Fibroblast of mammary gland (primary cell): ENCODE measurements at regions not wholly inside any gene's neighbourhood (a gene's known extent, or its start where the extent isn't known, plus 50 kb on each side); places are given as distances from the start of the nearest gene placed in this dataset.
A peak's percentile ranks its signal among the peaks of the same experiment; 100 is the strongest.
"Not testable (repeated sequence)": the region's sequence is repeated elsewhere in the genome, so short reads cannot be mapped to it uniquely, and the experiment has no call there.

ENCODE experiments used
- DNase-seq: peaks from one replicate; pipeline ENCODE4 v3.0.0-alpha.2; 2010; ENCODE audit warnings: low read depth
- H3K4me3 ChIP-seq: 2 replicates; pipeline ENCODE4 v1.5.1; 2011; ENCODE audit warnings: low read depth, mild to moderate bottlenecking, low read length, moderate library complexity; ENCODE audit not compliant: control insufficient read depth
- TF ChIP-seq, protein P1 (sequence below): conservative IDR thresholded peaks from 2 replicates; pipeline ENCODE4 v1.5.1; 2011; ENCODE audit warnings: low read depth, low read length, inconsistent platforms; ENCODE audit not compliant: control insufficient read depth, insufficient read depth

DNA sequence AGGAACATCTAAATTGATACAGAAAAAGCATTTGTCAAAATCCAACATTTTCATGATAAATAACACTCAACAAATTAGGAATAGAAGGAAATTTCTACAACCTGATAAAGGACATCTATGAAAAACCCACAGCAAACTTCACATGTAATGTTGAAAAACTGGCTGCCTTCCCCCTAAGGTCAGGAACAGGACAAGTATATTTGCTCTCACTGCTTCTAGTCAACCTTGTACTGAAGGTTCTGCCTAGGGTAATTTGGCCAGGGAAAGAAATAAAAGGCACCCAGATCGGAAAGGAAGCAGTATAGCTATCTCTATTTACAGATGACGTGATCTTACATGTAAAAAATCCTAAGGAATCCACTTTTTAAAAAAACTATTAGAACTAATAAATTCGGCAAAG is 97.1 kb upstream of the USP9X start:
- no peak for DNase-seq

DNA sequence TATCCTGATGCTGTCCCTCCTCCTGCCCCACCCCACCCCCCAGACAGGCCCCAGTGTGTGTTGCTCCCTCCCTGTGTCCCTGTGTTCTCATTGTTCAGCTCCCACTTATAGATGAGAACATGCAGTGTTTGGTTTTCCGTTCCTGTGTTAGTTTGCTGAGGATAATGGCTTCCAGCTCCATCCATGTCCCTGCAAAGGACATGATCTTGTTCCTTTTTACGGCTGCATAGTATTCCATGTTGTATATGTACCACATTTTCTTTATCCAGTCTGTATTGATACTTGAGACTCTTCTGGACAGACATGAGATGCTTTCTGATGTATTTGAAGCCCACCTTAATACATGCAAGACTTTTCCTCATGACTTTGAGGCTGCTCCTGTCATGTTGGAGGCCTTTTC is 91.8 kb upstream of the USP9X start:
- not testable (repeated sequence) for H3K4me3 ChIP-seq, DNase-seq

More for the DNA sequence above, 97.1 kb upstream of the USP9X start:
- TF ChIP-seq, protein P1, sequence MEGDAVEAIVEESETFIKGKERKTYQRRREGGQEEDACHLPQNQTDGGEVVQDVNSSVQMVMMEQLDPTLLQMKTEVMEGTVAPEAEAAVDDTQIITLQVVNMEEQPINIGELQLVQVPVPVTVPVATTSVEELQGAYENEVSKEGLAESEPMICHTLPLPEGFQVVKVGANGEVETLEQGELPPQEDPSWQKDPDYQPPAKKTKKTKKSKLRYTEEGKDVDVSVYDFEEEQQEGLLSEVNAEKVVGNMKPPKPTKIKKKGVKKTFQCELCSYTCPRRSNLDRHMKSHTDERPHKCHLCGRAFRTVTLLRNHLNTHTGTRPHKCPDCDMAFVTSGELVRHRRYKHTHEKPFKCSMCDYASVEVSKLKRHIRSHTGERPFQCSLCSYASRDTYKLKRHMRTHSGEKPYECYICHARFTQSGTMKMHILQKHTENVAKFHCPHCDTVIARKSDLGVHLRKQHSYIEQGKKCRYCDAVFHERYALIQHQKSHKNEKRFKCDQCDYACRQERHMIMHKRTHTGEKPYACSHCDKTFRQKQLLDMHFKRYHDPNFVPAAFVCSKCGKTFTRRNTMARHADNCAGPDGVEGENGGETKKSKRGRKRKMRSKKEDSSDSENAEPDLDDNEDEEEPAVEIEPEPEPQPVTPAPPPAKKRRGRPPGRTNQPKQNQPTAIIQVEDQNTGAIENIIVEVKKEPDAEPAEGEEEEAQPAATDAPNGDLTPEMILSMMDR, result no peak
- H3K4me3 ChIP-seq, result no peak overlapping the region

DNA sequence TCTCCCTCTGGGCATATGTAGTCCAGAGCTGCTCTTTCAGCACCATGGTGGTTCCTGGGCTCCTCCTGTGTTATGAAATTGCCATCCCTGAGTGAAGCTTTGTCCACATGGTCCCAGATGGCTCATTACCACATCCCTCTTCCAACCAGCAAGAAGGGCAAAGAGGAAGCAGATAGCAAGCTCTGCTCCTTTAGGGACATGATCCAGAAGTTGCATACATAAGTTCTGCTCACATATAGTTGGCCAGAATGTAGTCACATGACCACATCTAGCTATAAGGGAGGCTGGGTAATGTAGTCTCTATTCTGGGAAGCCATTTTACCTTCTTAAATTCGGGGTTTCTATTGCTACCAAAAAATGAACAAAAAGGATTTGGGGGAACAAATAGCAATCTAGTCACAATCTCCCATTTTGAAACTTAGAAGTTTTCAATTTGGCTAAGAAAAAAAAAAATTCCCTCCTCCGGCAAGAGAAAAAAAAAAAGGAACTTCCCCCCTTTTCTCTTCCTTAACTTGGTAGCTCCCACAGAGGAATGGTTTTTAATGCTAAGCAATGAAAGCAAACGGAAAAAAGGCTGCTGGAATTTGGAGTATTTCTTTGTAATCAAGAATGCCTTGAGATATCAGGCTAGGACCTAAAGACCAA is 88.2 kb upstream of the USP9X start:
- DNase-seq, result peak; percentile 80
- TF ChIP-seq, protein P1, result no peak
- no peak overlapping the region for H3K4me3 ChIP-seq

DNA sequence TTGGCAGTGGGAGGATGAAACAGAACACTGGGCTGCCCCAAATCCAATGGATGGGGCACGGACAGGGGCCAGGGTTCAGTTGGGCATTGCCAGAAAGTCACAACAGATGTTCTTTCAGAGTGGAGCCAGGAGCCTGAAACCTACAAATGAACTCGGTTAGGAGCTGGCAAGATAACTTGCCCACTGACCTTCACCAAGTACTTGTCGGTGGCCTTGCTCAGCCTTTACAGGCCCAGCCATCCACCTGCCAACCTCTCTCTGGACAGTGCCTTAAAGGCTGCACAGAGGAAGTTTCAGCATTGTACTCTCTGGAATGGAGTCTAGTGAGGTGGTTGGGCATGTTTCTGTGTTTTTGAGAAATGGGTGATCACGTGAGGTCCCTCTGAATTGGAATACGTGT is 87.1 kb upstream of the USP9X start:
- DNase-seq, result no peak
- TF ChIP-seq, protein P1, result no peak
- H3K4me3 ChIP-seq, result no peak overlapping the region

DNA sequence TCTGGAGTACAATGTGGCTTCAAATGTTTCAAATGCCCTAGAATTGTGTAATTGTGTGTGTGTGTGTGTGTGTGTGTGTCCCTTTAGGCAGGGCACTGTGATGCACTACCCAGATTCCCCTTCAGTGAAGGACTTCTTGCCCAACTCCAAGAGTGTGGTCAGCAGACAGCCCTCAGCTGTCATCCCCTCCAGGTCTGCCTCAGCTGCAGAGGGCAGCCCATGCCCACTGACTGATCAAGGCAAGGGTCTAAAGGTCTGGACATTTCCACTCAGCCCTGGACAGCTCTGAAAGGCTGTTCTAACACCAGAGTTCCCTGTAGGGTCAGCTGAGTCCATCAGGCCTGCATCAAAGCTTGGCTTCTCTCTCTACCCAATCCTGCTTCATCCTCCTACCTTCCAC is 83.9 kb upstream of the USP9X start:
- DNase-seq, result no peak
- TF ChIP-seq, protein P1, result no peak
- H3K4me3 ChIP-seq, result no peak overlapping the region

DNA sequence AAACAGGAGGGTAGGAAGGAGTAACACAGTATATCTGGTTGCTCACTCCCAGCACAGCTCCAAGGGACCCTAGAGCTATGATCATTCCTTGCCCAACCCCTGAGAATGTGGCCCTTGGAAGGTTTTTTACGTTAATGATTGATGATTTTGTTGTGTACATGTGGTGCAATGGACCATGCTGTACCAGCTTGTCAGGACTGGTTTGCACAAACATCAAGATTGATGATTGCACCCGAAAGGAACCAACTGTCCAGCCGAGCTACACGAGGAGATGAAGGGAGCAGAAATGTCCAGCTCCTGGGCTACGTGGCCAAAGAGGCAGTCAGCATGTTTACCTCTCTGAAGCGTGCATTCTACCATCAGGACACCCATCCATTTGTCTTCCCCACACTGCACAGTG is 83.2 kb upstream of the USP9X start:
- DNase-seq, result no peak
- TF ChIP-seq, protein P1, result no peak
- H3K4me3 ChIP-seq, result no peak overlapping the region

DNA sequence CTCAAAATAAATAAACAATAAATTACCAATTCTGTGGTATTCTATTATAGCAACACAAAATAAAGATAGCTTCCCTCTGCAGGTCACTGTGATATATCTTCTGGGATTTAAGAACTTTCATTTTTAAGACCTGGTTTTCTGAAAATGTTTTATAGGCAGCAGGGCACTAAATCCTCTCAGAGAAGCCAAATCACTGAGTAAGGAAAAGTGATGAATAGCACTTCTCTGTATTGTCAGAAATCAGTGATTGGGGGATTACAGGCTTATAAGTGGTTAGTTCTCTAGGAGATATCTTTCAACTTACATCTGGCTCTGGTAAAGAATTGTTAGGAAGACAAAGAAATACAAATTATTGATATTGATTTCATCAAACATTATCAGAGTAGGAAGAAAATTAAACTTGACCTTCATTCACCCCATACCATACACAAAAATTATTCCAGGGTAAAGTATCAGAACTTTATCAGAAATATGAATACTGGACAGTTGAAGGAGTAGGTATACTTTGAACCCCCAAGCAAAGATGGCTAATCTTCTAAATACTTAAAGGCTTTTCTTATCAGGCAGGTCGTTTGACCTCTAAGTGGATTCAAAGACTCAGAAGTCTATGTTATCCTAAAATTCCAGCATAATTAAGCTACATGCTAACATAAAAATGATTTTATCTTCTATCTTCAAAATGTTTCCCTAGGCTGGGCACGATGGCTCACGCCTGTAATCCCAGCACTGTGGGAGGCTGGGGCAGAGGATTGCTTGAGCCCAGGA is 81.6 kb upstream of the USP9X start:
- H3K4me3 ChIP-seq, result no peak overlapping the region
- TF ChIP-seq, protein P1, result no peak
- no peak for DNase-seq
